KOPT-K1 (cell line): ENCODE measurements at regions not wholly inside any gene's neighbourhood (a gene's known extent, or its start where the extent isn't known, plus 50 kb on each side); places are given as distances from the start of the nearest gene placed in this dataset.

Experiments used
- H3K27ac ChIP-seq: fragments of 200-600 bp; sonication (generic); 2 replicates; pipeline ENCODE4 v1.5.1; 2016; ENCODE audit warnings: antibody characterized with exemption, mild to moderate bottlenecking, low read depth, low read length; ENCODE audit not compliant: poor library complexity, severe bottlenecking
- H3K36me3 ChIP-seq: fragments of 200-600 bp; sonication (generic); 2 replicates; pipeline ENCODE4 v1.5.1; 2017; ENCODE audit warnings: antibody characterized with exemption, mild to moderate bottlenecking, low read length, moderate library complexity; ENCODE audit not compliant: insufficient read depth
- H3K9me3 ChIP-seq: fragments of 200-600 bp; sonication (generic); 2 replicates; pipeline ENCODE4 v1.5.1; 2017; ENCODE audit warnings: antibody characterized with exemption, low read length, mild to moderate bottlenecking; ENCODE audit not compliant: insufficient read depth, poor library complexity, severe bottlenecking

DNA sequence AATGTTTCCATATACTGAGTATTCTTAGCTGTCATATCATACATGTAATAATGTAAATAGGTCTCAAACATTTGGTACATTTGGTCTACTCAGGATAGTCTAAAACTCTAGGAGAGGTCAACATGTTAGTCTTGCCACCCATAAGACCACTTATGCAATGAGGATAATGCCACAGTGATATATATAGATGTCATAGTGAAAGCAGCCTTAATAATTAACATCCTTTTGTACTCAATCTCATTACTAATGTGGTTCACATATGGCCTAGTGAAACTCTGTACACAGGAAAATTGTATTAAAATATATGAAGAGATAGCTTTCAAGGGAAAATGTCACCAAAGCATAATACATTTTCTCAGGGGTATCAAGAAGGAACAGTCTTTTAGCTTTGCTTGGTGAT is 577.9 kb downstream of the TFAP2B start:
- Histone ChIP-seq H3K9me3 (no peaks in the 10 kb centered on the region), H3K27ac (no peak overlapping the region), H3K36me3 (no peaks in the 10 kb centered on the region)

DNA sequence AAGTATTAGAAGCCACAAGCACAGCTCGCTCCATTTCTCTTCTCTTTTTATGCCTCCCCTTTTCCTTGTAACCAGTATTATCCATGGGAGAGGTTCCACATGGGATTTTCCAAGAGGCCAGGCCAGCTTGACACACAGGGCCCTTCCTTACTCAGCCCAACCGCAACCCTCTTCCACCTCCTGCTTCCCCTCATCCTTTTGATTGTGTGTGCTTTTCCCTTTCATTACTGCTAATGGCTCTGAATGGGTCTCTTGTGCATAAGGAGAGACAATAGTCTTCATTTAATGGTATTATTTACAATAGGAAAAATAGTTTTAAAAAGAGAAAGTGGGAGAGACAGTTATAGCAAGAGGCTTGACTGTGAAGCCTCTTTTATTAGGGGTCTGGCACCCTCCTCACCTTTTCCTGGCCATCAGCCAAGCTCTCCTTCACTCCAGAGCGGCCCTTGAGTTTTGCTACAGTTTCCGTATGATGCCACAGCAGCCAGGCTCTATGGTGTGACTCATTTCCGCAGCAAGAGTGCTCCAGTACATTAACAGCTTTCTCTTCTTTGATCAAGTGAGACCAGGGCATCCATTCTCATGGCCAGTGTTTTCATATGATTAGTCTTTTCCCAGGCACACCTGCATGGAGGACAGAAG is 579.5 kb downstream of the TFAP2B start:
- Histone ChIP-seq H3K36me3 (no peaks in the 10 kb centered on the region), H3K9me3 (no peaks in the 10 kb centered on the region), H3K27ac (no peak overlapping the region)

GRCh38 chr6:51398793-51399192 is 580.1 kb downstream of the TFAP2B start:
- Histone ChIP-seq H3K36me3 (no peaks in the 10 kb centered on the region), H3K27ac (no peak overlapping the region), H3K9me3 (no peaks in the 10 kb centered on the region)

- no peak overlapping the region for H3K27ac ChIP-seq
- H3K36me3 ChIP-seq: no peaks in the 10 kb centered on the region
- H3K9me3 ChIP-seq: no peaks in the 10 kb centered on the region
Measured at GRCh38 chr6:51410453-51410852, 591.8 kb downstream of the TFAP2B start.

DNA sequence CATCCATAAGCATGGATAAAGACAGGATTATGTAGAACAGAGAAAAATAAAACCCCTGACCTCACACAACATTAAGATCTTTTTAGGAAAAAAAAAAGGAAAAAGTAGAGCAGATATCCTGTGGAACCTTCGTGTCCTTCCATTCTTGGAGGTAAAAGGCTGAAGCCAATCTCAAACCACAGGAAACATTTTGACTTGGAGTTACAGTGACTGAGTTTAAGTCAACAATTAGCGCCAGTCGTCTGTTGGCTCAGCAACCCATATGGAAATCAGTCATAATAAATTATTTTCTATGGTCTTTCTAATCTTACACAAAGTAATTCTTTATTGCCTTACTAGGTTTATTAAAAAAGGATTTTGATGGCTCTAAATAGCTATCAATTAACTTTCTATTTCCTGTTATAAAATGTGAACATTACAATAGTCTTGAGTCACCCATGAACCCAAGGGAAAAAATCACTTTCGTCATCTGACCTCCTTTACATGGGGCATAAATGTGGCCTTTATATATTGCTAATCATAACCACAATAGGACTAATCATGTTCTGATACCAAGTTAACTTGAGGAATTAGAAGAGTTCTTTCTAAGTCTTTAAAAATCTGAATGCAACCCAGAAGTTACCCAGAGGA is 592.9 kb downstream of the TFAP2B start:
- no peak overlapping the region for H3K27ac ChIP-seq
- H3K9me3 ChIP-seq: no peaks in the 10 kb centered on the region

DNA sequence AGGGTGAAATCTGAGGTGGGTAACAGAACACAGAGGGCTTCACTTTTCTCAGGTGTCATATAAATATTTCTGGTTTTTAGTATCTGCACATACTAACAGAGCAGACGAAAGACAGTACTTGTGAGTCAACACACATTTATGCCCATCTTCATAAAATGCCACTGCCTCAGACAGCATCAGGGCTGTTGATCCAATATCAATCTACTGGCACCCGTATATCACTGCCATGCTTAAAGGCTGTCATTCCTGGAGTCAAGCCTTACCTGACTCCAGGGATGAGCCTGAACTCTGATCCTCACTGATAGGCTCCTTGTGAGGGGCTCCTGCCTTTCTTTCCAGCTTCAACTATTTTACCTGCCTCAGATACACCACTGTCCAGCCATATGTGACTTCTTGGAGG is 595.7 kb downstream of the TFAP2B start:
- Histone ChIP-seq H3K9me3 (no peaks in the 10 kb centered on the region), H3K36me3 (no peaks in the 10 kb centered on the region), H3K27ac (no peak overlapping the region)

More for the DNA sequence above, 592.9 kb downstream of the TFAP2B start:
- H3K36me3 ChIP-seq: no peaks in the 10 kb centered on the region

GRCh38 chr6:51415501-51415900 is 596.8 kb downstream of the TFAP2B start:
- no peaks in the 10 kb centered on the region for H3K9me3 ChIP-seq
- H3K27ac ChIP-seq: no peak overlapping the region
- no peaks in the 10 kb centered on the region for H3K36me3 ChIP-seq

GRCh38 chr6:51429017-51429712 is 610.5 kb downstream of the TFAP2B start:
- no peaks in the 10 kb centered on the region for H3K9me3 ChIP-seq
- H3K36me3 ChIP-seq: no peaks in the 10 kb centered on the region
- H3K27ac ChIP-seq: no peak overlapping the region

GRCh38 chr6:51430589-51430988 is 611.9 kb downstream of the TFAP2B start:
- no peaks in the 10 kb centered on the region for H3K9me3 ChIP-seq
- H3K36me3 ChIP-seq: no peaks in the 10 kb centered on the region
- no peak overlapping the region for H3K27ac ChIP-seq

GRCh38 chr6:51432481-51432880 is 613.8 kb downstream of the TFAP2B start:
- Histone ChIP-seq H3K27ac (no peak overlapping the region), H3K36me3 (no peaks in the 10 kb centered on the region), H3K9me3 (no peaks in the 10 kb centered on the region)

GRCh38 chr6:51450248-51450957 is 631.7 kb downstream of the TFAP2B start:
- Histone ChIP-seq H3K27ac (no peak overlapping the region), H3K36me3 (no peaks in the 10 kb centered on the region), H3K9me3 (no peaks in the 10 kb centered on the region)

- Histone ChIP-seq H3K9me3 (no peaks in the 10 kb centered on the region), H3K36me3 (no peaks in the 10 kb centered on the region), H3K27ac (no peak overlapping the region)
Measured at GRCh38 chr6:51450958-51451357, 632.3 kb downstream of the TFAP2B start.

- H3K36me3 ChIP-seq: no peaks in the 10 kb centered on the region
- H3K27ac ChIP-seq: no peak overlapping the region
- H3K9me3 ChIP-seq: no peaks in the 10 kb centered on the region
Measured at GRCh38 chr6:51456282-51456681, 631.1 kb downstream of the PKHD1 start.

DNA sequence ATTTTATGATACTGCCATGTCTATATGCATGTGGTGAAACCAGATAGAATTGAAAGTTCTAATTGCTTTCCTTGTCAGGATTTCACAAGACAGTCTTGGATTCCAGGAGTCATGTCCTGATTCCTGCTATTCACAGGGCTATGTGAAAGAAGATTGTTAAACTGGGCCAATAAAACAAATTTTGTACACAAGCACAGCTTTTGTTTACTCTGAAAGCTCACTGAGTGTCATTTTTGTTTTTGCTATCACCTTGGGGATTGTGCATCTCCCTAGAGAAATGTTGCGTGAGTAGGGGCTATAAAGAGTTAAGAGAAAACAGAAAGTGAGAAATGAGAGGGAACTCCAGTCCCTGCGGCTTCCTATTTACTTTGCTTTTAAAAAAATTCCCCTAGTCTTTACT is 627.5 kb downstream of the PKHD1 start:
- Histone ChIP-seq H3K27ac (no peak overlapping the region), H3K36me3 (no peaks in the 10 kb centered on the region), H3K9me3 (no peaks in the 10 kb centered on the region)

DNA sequence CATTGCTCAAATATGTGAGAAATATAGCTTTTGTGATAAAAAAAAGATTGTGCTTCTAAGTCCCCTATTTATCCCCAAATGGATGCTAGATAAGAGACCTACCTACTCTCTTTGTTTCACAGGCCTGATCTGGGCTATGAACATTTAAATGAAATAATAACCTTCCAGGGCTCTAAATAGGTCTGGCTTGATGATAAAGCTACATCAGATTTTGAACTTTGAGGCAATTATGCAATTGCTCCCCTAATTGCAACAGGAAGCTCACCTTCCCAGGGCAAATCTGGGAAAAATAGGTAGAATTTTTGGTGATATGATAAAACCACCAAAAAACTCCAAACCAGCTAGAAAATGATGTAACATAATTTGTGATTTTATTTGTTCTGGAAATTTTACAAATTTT is 624.5 kb downstream of the PKHD1 start:
- Histone ChIP-seq H3K27ac (no peak overlapping the region), H3K9me3 (no peaks in the 10 kb centered on the region), H3K36me3 (no peaks in the 10 kb centered on the region)
